A172 (cell line): ENCODE measurements at regions not wholly inside any gene's neighbourhood (a gene's known extent, or its start where the extent isn't known, plus 50 kb on each side); places are given as distances from the start of the nearest gene placed in this dataset.
A peak's percentile ranks its signal among the peaks of the same experiment; 100 is the strongest.

Source experiments
- DNase-seq: peaks from one replicate; pipeline ENCODE4 v3.0.0-alpha.2; 2015; ENCODE audit warnings: low spot score

- DNase-seq = no peak
Measured at GRCh38 chr9:105146677-105147076, 97.8 kb upstream of the SLC44A1 start.

GRCh38 chr9:105147110-105147871 lies 97.2 kb upstream of the SLC44A1 start:
- DNase-seq = no peak

- no peak for DNase-seq
Measured at GRCh38 chr9:105148328-105149006, 96.0 kb upstream of the SLC44A1 start.

- DNase-seq = peak; percentile 76
Measured at GRCh38 chr9:105150991-105151685, 93.3 kb upstream of the SLC44A1 start.

GRCh38 chr9:105151686-105151995 lies 92.8 kb upstream of the SLC44A1 start:
- DNase-seq = no peak

GRCh38 chr9:105154723-105155191 lies 89.7 kb upstream of the SLC44A1 start:
- DNase-seq = peak; percentile 87

- DNase-seq = peak; percentile 90
Measured at GRCh38 chr9:105157171-105157583, 87.3 kb upstream of the SLC44A1 start.

- no peak for DNase-seq
Measured at GRCh38 chr9:105158020-105158419, 86.4 kb upstream of the SLC44A1 start.

GRCh38 chr9:105158898-105159297 lies 85.6 kb upstream of the SLC44A1 start:
- no peak for DNase-seq

- no peak for DNase-seq
Measured at GRCh38 chr9:105168870-105169319, 75.6 kb upstream of the SLC44A1 start.

GRCh38 chr9:105171076-105171475 lies 73.4 kb upstream of the SLC44A1 start:
- DNase-seq = no peak

GRCh38 chr9:105171589-105171988 lies 72.9 kb upstream of the SLC44A1 start:
- no peak for DNase-seq

- DNase-seq = no peak
Measured at GRCh38 chr9:105172436-105172835, 72.0 kb upstream of the SLC44A1 start.

- DNase-seq = no peak
Measured at GRCh38 chr9:105173306-105173705, 71.1 kb upstream of the SLC44A1 start.

GRCh38 chr9:105173826-105174225 lies 70.6 kb upstream of the SLC44A1 start:
- DNase-seq = no peak

GRCh38 chr9:105176194-105176593 lies 68.3 kb upstream of the SLC44A1 start:
- no peak for DNase-seq

- DNase-seq = no peak
Measured at GRCh38 chr9:105178076-105178475, 66.4 kb upstream of the SLC44A1 start.

- DNase-seq = peak; percentile 79
Measured at GRCh38 chr9:105187781-105188180, 56.7 kb upstream of the SLC44A1 start.

GRCh38 chr9:105188746-105189145 lies 55.7 kb upstream of the SLC44A1 start:
- no peak for DNase-seq

GRCh38 chr9:105191508-105192121 lies 52.8 kb upstream of the SLC44A1 start:
- DNase-seq = no peak

GRCh38 chr9:105193560-105193959 lies 50.9 kb upstream of the SLC44A1 start:
- no peak for DNase-seq

GRCh38 chr9:105194234-105194633 lies 50.2 kb upstream of the SLC44A1 start:
- no peak for DNase-seq
